ACC112 (cell line): ENCODE measurements at regions not wholly inside any gene's neighbourhood (a gene's known extent, or its start where the extent isn't known, plus 50 kb on each side); places are given as distances from the start of the nearest gene placed in this dataset.

ENCODE experiments used
- H2AFZ ChIP-seq: fragments of 200-600 bp; sonication (generic); one replicate; pipeline ENCODE4 v1.6.0; 2017; ENCODE audit warnings: antibody characterized with exemption, low read length; ENCODE audit not compliant: unreplicated experiment
- H3K27ac ChIP-seq: fragments of 200-600 bp; sonication (generic); 2 replicates; pipeline ENCODE4 v1.5.1; 2014; ENCODE audit warnings: low read depth, mild to moderate bottlenecking, antibody characterized with exemption, low read length, moderate library complexity
- H3K27me3 ChIP-seq: fragments of 200-600 bp; sonication (generic); 2 replicates; pipeline ENCODE4 v1.6.1; 2014; ENCODE audit warnings: mild to moderate bottlenecking, antibody characterized with exemption, low read length, moderate library complexity, mixed read lengths; ENCODE audit not compliant: insufficient read depth
- H3K36me3 ChIP-seq: fragments of 200-600 bp; sonication (generic); 2 replicates; pipeline ENCODE4 v1.6.1; 2016; ENCODE audit warnings: mild to moderate bottlenecking, antibody characterized with exemption, low read length, moderate library complexity, mixed read lengths; ENCODE audit not compliant: insufficient read depth
- H3K4me1 ChIP-seq: fragments of 200-600 bp; sonication (generic); one replicate; pipeline ENCODE4 v1.6.1; 2016; ENCODE audit warnings: low read length, mixed read lengths; ENCODE audit not compliant: insufficient read depth, unreplicated experiment, control insufficient read depth
- H3K4me3 ChIP-seq: fragments of 200-600 bp; sonication (generic); 2 replicates; pipeline ENCODE4 v1.5.1; 2014; ENCODE audit warnings: mild to moderate bottlenecking, low read depth, low read length
- H3K79me2 ChIP-seq: fragments of 200-600 bp; sonication (generic); one replicate; pipeline ENCODE4 v1.6.0; 2016; ENCODE audit warnings: low read length; ENCODE audit not compliant: control insufficient read depth, unreplicated experiment, insufficient read depth

DNA sequence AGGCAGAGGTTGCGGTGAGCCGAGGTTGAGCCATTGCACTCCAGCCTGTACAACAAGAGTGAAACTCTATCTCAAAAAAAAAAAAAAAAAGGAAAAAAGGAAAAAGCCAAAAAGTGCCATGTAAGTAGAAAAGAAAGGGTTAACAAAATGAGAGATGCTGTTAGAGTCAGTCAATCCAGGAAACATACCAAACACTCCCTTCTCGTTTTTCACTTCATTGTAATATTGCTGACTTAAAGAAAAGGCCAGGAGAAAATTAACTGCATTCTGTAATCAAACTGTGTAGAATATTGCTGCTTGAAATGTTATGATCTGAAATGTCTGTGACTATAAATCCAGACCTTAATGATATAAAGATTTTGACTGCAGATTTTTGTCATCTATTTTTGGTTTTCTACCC, 379.1 kb downstream of the ENC1 start:
- H3K36me3 ChIP-seq, result no peaks in the 10 kb centered on the region
- peaks cover 5% of the 10 kb centered on the region for H3K4me1 ChIP-seq
- H2AFZ ChIP-seq, result no peak overlapping the region
- H3K27me3 ChIP-seq, result no peaks in the 10 kb centered on the region
- H3K79me2 ChIP-seq, result no peaks in the 10 kb centered on the region
- H3K4me3 ChIP-seq, result no peak overlapping the region
- H3K27ac ChIP-seq, result no peak overlapping the region

DNA sequence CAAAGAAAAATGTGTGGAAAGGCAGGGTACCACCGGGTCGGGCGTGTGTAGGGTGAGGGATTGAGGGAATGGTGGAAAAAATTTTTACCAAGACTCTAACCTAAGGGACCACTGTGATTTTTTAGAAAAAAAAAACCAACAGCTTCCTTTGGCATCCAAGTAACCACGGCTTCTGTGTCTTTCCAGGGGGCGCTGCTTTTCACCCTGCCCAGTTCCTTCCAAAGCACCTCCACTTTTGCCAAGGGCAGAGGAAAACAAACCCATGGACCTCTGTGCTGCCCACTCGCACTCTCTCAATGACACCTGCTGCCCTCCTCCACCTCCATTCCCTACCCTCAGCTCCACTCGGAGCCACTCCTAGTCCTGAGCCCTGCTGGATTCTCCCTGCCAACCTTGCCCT, 381.0 kb downstream of the ENC1 start:
- H3K79me2 ChIP-seq, result no peaks in the 10 kb centered on the region
- H2AFZ ChIP-seq, result no peak overlapping the region
- H3K27me3 ChIP-seq, result no peaks in the 10 kb centered on the region
- no peaks in the 10 kb centered on the region for H3K36me3 ChIP-seq
- H3K27ac ChIP-seq, result no peak overlapping the region
- H3K4me1 ChIP-seq, result peaks cover 5% of the 10 kb centered on the region
- no peak overlapping the region for H3K4me3 ChIP-seq

DNA sequence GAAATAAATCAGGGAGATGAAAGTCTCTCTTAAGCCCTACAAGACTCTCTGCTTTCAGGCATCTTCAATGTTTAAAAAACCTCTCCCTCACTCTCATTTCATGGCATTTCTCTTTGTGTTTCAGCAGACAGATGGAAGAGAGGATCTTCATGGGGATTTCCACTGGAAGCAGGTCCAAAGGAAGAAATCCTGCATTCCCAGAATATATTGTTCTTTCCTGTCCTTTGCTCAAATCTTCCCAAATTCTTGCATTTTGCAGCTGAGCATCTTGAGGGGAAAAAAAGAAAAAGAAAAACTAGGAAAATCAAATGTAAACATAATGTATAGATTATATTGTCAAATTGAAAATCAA, 382.2 kb downstream of the ENC1 start:
- Histone ChIP-seq H3K4me3 (no peak overlapping the region), H3K36me3 (no peaks in the 10 kb centered on the region), H3K4me1 (peaks cover 5% of the 10 kb centered on the region), H2AFZ (no peak overlapping the region), H3K27me3 (no peaks in the 10 kb centered on the region), H3K27ac (no peak overlapping the region), H3K79me2 (no peaks in the 10 kb centered on the region)

DNA sequence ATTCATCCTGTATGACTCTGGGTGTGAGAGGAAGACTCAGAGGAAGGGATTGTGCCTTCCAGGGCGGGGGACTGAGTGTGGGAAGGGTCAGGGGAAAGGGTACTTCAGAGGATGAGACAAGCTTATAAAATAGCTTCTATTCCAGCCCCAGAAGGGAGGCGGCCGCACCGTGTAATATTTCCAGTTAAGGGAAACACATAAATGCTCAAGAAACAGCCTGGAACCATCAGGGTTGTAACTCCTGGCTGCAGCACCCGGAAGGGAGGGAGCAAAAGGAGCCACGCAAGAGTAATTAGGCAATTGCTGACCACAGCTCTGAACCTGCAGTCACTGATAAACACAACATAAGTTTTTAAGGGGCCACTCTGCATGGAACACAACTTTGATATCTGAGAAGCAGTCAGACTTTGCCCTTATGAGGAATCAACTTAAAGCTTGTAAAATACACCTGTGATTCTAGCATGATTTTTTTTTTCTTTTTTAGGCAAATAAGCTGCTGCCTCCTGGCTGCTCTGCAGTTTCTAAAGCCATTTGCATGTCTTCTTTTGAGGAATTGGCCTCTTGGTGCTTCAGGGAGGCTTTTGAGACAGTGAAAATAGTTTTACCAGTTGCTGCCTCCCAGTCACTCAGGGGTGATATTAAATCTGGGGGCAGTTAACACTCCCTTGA, 382.7 kb downstream of the ENC1 start:
- H3K36me3 ChIP-seq, result no peaks in the 10 kb centered on the region
- H3K27ac ChIP-seq, result no peak overlapping the region
- no peaks in the 10 kb centered on the region for H3K79me2 ChIP-seq
- H2AFZ ChIP-seq, result no peak overlapping the region
- peaks cover 5% of the 10 kb centered on the region for H3K4me1 ChIP-seq
- H3K4me3 ChIP-seq, result no peak overlapping the region
- no peaks in the 10 kb centered on the region for H3K27me3 ChIP-seq

DNA sequence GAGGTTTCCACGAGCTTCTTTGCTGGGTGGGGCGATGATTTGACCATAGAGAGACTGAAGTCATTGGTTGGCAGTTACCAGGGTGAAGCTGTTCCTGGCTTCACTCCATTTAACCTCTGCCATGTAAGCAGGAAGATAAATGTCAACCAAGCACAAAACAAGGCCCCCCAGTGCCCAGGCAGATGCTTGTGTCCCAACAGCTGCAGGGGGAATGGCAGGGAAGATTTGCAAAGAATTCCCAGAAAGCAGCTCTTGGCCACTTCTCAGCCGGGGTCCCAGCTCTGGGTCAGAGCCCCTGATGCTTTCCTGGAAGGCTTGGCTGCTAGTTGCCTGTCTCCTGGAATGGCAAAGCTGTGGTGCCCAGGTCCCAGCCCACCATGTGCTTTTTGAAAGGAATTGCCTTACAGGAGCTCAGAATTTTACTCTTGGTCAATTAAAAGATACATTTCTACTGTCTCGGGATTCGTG, 383.4 kb downstream of the ENC1 start:
- peaks cover 5% of the 10 kb centered on the region for H3K4me1 ChIP-seq
- H3K27me3 ChIP-seq, result no peaks in the 10 kb centered on the region
- no peak overlapping the region for H2AFZ ChIP-seq
- no peaks in the 10 kb centered on the region for H3K79me2 ChIP-seq
- H3K27ac ChIP-seq, result no peak overlapping the region
- H3K4me3 ChIP-seq, result no peak overlapping the region
- no peaks in the 10 kb centered on the region for H3K36me3 ChIP-seq

DNA sequence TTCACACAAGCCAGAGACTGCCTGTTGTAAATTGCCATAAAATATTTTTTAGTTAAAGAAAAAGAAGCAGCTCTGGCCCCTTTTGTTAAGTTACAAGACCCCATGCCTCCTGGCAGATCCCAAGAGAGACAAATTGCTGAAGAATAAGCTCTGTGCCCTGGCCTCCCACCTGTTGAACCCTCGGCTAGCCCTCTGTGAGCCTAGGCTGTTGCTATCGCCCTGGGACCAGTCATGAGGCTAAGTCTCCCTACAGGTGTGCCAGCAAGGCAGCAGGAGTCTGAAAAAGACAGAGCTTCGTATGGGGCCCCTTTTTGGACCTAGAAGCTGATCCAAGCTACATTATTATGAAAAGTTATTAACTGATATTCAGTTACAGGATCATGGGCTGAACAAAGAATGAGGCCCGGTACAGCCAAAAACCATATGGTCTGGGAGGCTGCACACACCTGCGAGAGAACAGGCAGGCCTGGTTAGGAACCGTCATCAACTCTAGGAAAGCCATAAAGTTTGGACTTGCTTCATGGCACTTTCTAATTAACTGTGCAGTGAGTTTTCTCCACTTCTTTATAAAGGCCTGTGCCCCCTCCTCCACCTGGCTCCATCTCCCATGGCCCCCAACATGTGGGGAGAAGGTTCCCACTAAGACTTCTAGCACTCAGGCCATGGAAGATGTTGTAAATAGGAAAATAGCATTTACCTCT, 384.7 kb downstream of the ENC1 start:
- no peak overlapping the region for H3K27ac ChIP-seq
- H3K4me1 ChIP-seq, result peaks cover 14% of the 10 kb centered on the region
- no peak overlapping the region for H3K4me3 ChIP-seq
- H2AFZ ChIP-seq, result no peak overlapping the region
- no peaks in the 10 kb centered on the region for H3K79me2 ChIP-seq
- no peaks in the 10 kb centered on the region for H3K36me3 ChIP-seq
- no peaks in the 10 kb centered on the region for H3K27me3 ChIP-seq

DNA sequence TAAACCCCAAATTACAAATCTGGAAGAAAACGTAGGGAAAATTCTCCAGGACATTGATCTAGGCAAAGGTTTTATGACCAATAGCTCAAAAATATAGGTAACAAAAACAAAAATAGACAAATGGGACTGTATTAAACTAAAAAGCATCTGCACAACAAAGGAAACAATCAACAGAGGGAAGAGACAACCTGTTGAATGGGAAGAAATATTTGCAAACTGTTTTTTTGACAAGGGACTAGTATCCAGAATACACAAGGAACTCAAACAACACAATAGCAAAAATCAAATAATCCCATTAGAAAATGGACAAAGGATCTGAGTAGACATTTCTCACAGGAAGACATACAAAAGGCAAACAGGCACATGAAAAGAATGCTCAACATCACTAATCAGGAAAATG, 386.3 kb downstream of the ENC1 start:
- Histone ChIP-seq H2AFZ (no peak overlapping the region), H3K27ac (no peak overlapping the region), H3K27me3 (no peaks in the 10 kb centered on the region), H3K4me3 (no peak overlapping the region), H3K4me1 (peaks cover 18% of the 10 kb centered on the region), H3K79me2 (no peaks in the 10 kb centered on the region), H3K36me3 (no peaks in the 10 kb centered on the region)

DNA sequence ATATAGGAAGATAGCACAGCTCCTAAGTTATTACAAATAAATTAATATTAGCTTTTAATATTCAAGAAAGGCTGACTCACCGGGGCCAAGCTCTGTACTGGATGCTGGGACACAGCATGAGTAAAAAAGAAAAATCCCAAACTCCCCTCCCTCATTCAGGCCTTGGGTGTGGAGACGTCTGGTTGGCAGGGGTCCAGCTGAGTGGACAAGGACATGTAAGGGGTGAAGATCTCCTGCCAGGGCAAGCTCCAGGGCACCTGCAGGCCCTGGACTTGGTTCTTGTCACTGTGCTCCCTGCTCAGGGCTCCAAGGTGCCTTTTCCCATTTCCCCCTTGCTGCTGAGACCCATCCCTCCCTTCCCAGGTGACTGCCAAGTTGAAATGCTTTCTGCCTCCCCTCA, 388.5 kb downstream of the ENC1 start:
- no peak overlapping the region for H3K4me3 ChIP-seq
- H3K27ac ChIP-seq, result no peak overlapping the region
- H3K4me1 ChIP-seq, result peaks cover 13% of the 10 kb centered on the region
- H2AFZ ChIP-seq, result peak overlapping the region; percentile 26
- no peaks in the 10 kb centered on the region for H3K27me3 ChIP-seq
- no peaks in the 10 kb centered on the region for H3K36me3 ChIP-seq
- H3K79me2 ChIP-seq, result no peaks in the 10 kb centered on the region

DNA sequence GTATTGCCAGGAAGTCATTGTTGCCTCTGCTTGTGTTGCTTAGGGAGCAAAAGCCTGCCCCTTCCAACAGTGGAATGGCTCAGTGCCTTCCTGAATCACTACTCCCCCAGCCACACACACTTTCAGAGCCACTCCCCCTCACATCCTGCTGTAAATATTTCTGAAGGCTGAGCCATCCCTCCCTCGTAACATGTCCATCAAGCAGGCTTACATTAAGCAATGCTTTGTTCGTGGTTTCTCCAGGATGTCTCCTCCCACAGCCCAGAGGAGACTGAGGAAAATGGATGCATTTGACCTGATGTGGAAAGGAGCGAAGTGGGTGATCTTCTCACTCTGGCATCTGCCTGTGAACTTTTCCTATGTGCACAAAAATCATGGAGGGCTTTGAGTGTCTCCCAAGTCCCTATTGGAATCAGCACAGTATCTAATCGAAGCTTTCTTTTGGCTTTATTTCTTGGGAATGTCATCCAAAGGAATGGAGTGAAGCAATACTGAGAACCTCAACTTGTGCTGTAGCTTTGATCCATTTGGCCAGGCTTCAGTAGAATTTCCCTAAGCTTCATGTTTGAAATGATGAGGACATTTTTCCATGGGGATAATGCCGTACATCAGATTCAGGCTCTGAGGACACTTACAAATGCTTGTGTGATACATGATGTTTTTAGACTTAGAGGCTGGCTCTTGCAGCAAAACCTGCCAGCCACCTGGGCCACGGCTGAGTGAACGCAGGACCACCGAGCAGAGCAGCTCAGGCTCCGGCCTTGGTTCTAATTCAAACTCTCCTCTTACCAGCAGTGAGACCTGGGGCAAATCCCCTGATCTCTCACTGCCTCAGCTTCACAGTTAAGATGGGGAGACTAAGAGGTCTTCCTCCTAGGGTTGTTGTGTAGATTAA, 389.1 kb downstream of the ENC1 start:
- Histone ChIP-seq H3K79me2 (no peaks in the 10 kb centered on the region), H3K4me3 (no peak overlapping the region), H2AFZ (peak overlapping the region; percentile 70), H3K27me3 (no peaks in the 10 kb centered on the region), H3K4me1 (peaks cover 13% of the 10 kb centered on the region), H3K27ac (peak overlapping the region; percentile 59; the same call in 1 of the 2 replicates), H3K36me3 (no peaks in the 10 kb centered on the region)

DNA sequence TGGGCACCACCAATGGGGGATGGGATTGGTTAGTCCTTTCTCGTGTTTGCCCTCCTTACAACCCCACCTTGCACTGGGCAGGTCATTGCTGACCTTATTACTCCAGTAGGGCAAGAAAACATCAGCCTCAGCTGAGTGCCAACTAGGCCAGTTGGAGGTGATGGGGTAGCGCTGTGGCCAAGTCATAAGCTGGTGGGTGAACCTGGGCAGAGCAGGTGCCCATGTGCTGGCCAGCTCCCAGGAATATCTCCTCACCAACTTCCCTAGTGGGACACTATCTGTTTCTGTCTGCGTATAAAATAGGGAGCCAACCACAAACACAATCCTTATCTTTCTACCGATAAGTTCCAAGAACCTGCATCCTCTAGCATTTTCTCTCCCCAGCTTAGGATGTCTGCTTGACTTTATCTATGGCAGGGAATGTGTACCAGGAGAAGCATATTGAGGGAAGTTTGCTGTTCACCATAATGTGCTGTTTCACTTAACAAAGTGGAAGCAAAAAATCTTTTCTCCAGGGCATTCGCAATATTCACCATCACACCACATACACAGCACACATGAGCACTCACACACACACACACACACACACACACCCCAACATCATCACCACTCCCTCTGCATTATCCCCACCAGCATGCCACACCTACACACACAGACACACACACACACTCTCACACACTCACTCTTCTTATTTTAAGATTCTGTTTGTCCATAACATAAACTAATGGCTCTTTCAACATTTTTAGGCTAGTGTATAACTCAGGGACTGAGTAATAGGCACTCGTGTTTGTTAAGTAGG, 390.0 kb downstream of the ENC1 start:
- Histone ChIP-seq H3K79me2 (no peaks in the 10 kb centered on the region), H3K36me3 (no peaks in the 10 kb centered on the region), H2AFZ (peak overlapping the region; percentile 70), H3K27ac (peak overlapping the region; percentile 59), H3K4me1 (peaks cover 13% of the 10 kb centered on the region), H3K27me3 (no peaks in the 10 kb centered on the region), H3K4me3 (no peak overlapping the region)
